Osteocyte (in vitro differentiated cells): ENCODE measurements at regions not wholly inside any gene's neighbourhood (a gene's known extent, or its start where the extent isn't known, plus 50 kb on each side); places are given as distances from the start of the nearest gene placed in this dataset.

ENCODE experiments used
- DNase-seq: peaks from one replicate; pipeline ENCODE4 v3.0.0; 2021; ENCODE audit warnings: mixed read lengths; ENCODE audit not compliant: unreplicated experiment; ENCODE audit errors: extremely low spot score
- H3K27ac Mint-ChIP-seq: one replicate; pipeline ENCODE4 v1.8.0; 2021; ENCODE audit warnings: mild to moderate bottlenecking, mixed read lengths; ENCODE audit not compliant: unreplicated experiment
- H3K27me3 Mint-ChIP-seq: one replicate; pipeline ENCODE4 v1.8.0; 2021; ENCODE audit warnings: mixed read lengths; ENCODE audit not compliant: unreplicated experiment
- H3K36me3 Mint-ChIP-seq: one replicate; pipeline ENCODE4 v1.8.0; 2021; ENCODE audit warnings: mixed read lengths; ENCODE audit not compliant: unreplicated experiment
- H3K4me1 Mint-ChIP-seq: one replicate; pipeline ENCODE4 v1.8.0; 2021; ENCODE audit warnings: mixed read lengths; ENCODE audit not compliant: unreplicated experiment
- H3K4me3 Mint-ChIP-seq: one replicate; pipeline ENCODE4 v1.8.0; 2021; ENCODE audit warnings: mild to moderate bottlenecking, moderate library complexity, mixed read lengths; ENCODE audit not compliant: unreplicated experiment
- H3K9me3 Mint-ChIP-seq: one replicate; pipeline ENCODE4 v1.8.0; 2021; ENCODE audit warnings: mixed read lengths; ENCODE audit not compliant: unreplicated experiment
- TF ChIP-seq, protein P1 (sequence below): fragments of 200-600 bp; sonication (generic); IDR thresholded peaks from 2 replicates; pipeline ENCODE4 v1.5.0; 2021; ENCODE audit warnings: antibody characterized with exemption, mild to moderate bottlenecking, moderate library complexity

DNA sequence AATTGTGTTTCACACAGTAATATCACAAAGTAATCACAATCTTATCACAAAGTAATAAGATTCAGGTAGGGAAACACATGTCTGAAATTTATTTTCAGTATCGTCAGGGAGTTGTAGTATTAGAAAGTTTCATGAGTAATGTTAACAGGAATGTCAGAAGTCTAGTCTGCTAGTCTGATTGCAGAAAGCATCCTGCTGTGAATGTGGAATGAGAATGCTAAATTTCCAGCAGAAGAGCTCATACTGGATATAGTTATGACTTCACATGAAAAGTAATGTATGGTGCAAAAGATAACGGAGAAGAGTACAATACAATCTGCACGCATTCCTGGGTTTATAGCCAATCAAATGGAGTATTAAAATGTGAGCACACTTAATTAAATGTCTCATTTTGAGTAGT is 494.7 kb upstream of the SETBP1 start:
- Mint-ChIP-seq H3K4me1 (peaks cover 22% of the 10 kb centered on the region), H3K36me3 (no peaks in the 10 kb centered on the region), H3K27me3 (no peaks in the 10 kb centered on the region), H3K4me3 (peak overlapping the region; percentile 35), H3K27ac (peak overlapping the region; percentile 72), H3K9me3 (no peaks in the 10 kb centered on the region)
- DNase-seq: no peak
- TF ChIP-seq, protein P1, sequence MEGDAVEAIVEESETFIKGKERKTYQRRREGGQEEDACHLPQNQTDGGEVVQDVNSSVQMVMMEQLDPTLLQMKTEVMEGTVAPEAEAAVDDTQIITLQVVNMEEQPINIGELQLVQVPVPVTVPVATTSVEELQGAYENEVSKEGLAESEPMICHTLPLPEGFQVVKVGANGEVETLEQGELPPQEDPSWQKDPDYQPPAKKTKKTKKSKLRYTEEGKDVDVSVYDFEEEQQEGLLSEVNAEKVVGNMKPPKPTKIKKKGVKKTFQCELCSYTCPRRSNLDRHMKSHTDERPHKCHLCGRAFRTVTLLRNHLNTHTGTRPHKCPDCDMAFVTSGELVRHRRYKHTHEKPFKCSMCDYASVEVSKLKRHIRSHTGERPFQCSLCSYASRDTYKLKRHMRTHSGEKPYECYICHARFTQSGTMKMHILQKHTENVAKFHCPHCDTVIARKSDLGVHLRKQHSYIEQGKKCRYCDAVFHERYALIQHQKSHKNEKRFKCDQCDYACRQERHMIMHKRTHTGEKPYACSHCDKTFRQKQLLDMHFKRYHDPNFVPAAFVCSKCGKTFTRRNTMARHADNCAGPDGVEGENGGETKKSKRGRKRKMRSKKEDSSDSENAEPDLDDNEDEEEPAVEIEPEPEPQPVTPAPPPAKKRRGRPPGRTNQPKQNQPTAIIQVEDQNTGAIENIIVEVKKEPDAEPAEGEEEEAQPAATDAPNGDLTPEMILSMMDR: no peak

DNA sequence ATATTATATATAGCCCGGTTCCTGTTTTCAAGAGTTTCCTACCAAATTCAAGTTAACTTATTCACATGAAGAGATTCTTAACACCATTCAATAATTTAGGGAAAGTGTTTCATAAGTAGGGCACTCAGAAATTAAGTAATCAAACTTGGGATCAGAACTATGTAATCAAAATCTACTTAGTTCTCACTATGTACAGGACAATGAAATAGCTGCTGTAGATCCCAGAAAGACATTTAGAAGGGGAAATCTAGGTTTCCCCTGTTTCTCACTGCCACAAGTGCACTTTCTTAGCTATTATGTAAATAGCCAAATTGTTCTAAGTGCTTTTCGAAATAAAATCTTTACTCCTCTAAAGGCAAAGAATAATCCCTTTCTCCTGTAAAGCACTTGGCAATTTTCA is 493.6 kb upstream of the SETBP1 start:
- TF ChIP-seq, protein P1: no peak
- Mint-ChIP-seq H3K4me3 (no peak overlapping the region), H3K27ac (no peak overlapping the region), H3K36me3 (no peaks in the 10 kb centered on the region), H3K9me3 (no peaks in the 10 kb centered on the region), H3K4me1 (peaks cover 17% of the 10 kb centered on the region), H3K27me3 (no peaks in the 10 kb centered on the region)
- no peak for DNase-seq

DNA sequence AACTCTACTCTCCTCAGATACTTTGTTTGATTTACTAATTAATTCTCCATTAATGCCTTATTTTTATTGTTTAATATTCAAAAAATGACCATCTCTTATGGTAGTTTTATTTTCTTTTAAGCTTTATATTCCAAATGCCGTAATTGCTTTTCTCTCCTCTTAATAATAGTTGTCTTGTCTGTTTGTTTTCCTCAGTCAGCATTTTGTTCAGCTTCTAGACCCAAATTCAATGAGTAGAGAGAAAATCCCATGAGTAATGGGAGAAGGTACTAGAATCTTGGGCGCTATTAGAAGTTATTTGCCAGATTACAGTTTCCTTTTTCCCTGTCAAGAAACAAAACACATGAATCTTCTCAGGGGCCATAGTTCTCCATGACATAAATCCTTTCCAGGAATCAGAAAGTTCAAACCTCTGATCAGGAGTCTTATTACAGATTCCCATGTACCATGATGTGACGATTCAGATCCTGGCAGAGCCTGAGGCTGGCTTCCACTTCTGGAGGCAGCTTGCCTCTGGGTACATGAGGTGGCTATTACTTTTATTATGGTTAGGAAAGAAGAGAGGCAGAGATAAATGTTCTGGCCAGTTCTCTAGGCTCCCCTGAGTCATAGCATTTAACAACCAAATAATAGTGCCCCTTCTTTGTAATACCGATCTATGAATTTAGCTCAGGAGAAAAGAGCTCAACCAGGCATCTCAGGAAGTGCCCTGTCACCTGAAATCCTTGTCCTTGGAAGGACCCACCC is 485.1 kb upstream of the SETBP1 start:
- peaks cover 19% of the 10 kb centered on the region for H3K4me1 Mint-ChIP-seq
- H3K4me3 Mint-ChIP-seq: no peak overlapping the region
- H3K27ac Mint-ChIP-seq: no peak overlapping the region
- no peaks in the 10 kb centered on the region for H3K36me3 Mint-ChIP-seq
- TF ChIP-seq, protein P1: no peak
- no peaks in the 10 kb centered on the region for H3K27me3 Mint-ChIP-seq
- H3K9me3 Mint-ChIP-seq: peaks cover 17% of the 10 kb centered on the region
- no peak for DNase-seq

DNA sequence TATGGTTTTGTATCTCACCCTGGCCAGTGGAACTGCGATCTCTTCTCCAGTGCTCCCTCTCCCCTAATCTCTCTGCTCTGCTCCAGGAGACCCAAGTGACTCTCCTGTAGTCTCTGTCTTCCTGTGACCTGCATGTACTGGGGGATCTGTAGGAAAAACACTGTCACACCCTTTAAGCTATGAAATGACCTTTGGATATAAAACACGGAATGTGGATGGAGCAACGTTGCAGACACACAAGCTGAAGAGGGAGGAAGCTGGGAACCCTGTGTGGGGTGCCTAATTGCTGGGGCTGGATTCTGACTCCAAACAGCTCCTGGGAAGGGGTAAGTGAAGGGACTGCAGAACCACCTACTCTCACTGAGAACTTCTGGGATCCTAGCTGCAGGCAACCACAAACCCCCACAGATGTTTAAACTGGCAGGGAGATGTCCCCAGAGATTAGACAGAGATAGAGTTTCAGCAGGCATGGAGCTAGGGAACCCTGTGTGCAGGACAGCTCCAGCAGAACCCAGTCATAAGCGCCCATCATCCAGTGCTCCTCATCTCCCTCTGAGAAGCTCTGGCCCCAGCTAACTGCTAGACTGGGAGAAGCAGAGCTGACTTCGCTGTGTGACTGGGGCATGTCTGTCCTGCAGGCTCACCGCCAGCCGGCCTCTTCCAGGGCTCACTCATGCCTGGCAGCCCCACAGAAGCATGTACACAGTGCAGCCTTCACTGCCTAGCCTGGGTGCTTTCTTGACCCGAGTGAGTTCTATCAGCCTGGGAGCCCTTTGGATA is 482.7 kb upstream of the SETBP1 start:
- H3K4me3 Mint-ChIP-seq: no peak overlapping the region
- H3K27me3 Mint-ChIP-seq: no peaks in the 10 kb centered on the region
- H3K4me1 Mint-ChIP-seq: peaks cover 19% of the 10 kb centered on the region
- TF ChIP-seq, protein P1: no peak
- no peak for DNase-seq
- H3K9me3 Mint-ChIP-seq: peaks cover 19% of the 10 kb centered on the region
- H3K36me3 Mint-ChIP-seq: no peaks in the 10 kb centered on the region
- no peak overlapping the region for H3K27ac Mint-ChIP-seq

DNA sequence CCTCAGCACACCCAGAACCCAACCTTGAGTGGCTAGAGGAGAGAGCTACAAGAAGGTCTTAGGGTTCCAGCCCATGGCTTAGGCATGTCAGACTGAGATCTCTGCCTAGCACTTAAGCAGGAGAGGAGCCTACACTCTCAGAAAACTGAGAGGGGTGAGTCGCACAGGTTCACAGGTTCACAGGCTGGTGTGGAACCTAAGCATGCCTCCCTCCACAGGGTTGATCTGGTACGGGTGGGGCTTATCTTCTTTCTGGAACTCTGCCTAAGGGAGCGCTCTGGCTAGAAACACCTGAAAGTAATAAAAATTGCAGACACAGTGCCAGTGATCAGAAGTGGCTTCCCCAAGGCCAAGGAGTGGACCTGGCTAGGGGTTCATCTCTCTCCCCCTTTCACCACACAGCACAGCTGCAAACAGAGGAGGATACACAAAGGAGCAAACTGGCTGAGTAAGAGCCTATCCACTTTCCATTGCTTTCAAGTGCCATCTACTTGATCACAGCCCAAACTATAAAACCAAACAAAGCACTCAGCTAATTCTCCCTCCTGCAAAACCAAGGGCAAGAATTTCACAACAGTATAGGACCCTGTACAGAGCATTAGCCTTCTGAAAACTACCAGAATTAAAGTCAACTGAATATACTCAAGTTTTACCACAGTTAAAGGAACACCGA is 481.9 kb upstream of the SETBP1 start:
- DNase-seq: no peak
- H3K27me3 Mint-ChIP-seq: no peaks in the 10 kb centered on the region
- no peak overlapping the region for H3K27ac Mint-ChIP-seq
- peaks cover 19% of the 10 kb centered on the region for H3K4me1 Mint-ChIP-seq
- H3K4me3 Mint-ChIP-seq: no peak overlapping the region
- H3K36me3 Mint-ChIP-seq: no peaks in the 10 kb centered on the region
- TF ChIP-seq, protein P1: no peak
- H3K9me3 Mint-ChIP-seq: peaks cover 25% of the 10 kb centered on the region
